C4-2B (cell line): ENCODE measurements at regions not wholly inside any gene's neighbourhood (a gene's known extent, or its start where the extent isn't known, plus 50 kb on each side); places are given as distances from the start of the nearest gene placed in this dataset.

Source experiments
- H3K27ac ChIP-seq: fragments of 450-650 bp; 2 replicates; pipeline ENCODE4 v1.5.1; 2017
- CTCF ChIP-seq: fragments of 450-650 bp; conservative IDR thresholded peaks from 2 replicates; pipeline ENCODE4 v1.5.1; 2017; ENCODE audit warnings: mild to moderate bottlenecking
- ZFX ChIP-seq: fragments of 450-650 bp; IDR thresholded peaks from 2 replicates; pipeline ENCODE4 v1.6.1; 2017

DNA sequence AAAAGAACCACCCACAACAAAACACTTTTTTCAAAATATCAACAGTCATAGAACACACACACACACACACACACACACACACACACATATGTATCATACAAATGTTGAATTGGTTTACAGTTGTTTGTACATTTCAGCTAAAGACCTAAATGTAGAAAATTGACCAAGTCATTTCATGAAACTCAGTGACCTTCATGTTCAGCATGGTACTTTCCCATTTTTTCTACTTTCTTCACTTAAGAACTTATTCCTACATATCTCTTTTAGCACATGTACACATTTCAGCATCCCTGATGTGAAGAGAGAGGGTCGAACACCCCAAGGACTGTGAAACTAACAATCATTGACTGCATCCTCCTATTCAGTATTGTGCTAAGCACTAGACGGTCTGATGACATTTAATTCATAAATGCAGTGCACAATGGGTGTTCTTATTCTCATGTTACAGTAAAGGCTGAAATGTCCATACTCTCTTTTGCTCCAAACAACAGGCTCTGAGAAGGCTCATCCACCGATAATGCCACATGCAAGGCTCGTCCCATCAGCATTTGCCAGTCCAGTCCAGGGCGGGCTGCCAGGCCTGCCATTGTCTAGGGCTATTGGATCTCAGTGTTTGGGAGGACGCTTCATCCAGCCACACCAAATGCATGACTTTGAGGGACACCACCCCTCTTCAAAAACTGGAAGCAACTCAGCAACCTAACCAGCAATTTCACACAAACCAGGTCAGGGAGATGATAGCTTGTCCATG lies 150.1 kb upstream of the RUNX1 start:
- TF ChIP-seq ZFX (no peak), CTCF (no peak)
- H3K27ac ChIP-seq: no peak overlapping the region

GRCh38 chr21:35198565-35198964 lies 149.5 kb upstream of the RUNX1 start:
- no peak overlapping the region for H3K27ac ChIP-seq
- TF ChIP-seq CTCF: no peak
- TF ChIP-seq ZFX: no peak

- no peak for TF ChIP-seq CTCF
- TF ChIP-seq ZFX: no peak
- H3K27ac ChIP-seq: no peak overlapping the region
Measured at GRCh38 chr21:35197992-35198431, 148.9 kb upstream of the RUNX1 start.

- H3K27ac ChIP-seq: no peak overlapping the region
- TF ChIP-seq ZFX: no peak
- TF ChIP-seq CTCF: no peak
Measured at GRCh38 chr21:35197191-35197590, 148.1 kb upstream of the RUNX1 start.

DNA sequence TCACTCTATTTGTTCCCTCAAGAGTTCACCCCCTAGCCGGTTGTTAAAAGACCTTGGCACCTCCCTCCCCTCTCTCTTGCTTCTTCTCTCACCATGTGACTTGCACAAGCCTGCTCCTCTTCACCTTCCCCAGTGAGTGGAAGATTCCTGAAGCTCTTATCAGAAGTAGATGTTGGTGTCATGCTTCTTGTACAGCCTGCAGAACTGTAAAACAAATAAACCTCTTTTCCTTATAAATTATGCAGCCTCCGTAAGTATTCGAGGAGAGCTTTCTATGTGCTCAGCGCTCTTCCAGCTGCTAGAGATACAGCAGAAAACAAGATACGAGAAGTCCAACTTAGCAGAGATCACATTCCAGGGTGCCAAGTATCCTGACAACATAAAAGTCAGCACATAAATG lies 147.0 kb upstream of the RUNX1 start:
- TF ChIP-seq CTCF: no peak
- no peak for TF ChIP-seq ZFX
- H3K27ac ChIP-seq: no peak overlapping the region

DNA sequence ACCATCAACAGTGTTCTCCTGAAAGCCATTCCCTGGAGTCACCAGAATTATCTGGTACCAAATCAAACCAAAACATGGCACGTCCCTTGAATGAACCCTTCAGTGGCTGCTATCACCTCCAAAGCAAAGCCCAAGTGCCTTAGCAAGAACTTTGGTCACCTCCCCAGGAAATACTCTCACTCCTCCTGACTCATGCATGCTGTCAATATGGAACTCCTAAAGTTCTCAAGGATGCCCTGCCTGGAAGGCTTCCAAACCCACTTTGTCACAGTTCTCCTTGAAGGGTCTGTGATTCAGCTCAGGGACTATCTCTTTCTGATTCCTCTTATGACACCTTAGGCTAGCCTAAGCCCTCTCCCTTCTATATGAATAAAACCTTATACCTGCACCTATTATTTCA lies 146.1 kb upstream of the RUNX1 start:
- no peak overlapping the region for H3K27ac ChIP-seq
- no peak for TF ChIP-seq ZFX
- no peak for TF ChIP-seq CTCF

DNA sequence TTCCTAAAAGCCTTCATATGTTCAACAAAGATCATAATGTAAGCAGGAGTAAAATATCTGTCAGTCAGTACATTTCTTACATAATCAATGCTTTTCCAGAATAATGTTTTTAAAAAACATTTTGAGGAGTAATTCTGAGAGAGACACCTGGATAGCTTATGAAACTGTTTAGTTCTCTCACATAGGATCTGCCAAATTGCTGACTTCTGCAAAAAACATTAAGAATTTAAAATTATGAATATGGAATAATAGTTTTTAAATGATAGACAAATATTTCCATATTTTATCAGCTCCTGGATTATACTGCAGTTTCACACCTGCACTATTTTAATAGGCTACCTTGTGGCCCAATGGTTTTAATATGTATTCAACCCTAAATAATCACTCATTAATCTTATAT lies 142.7 kb upstream of the RUNX1 start:
- no peak overlapping the region for H3K27ac ChIP-seq
- TF ChIP-seq CTCF (no peak), ZFX (no peak)
